ENCODE measurements at regions not wholly inside any gene's neighbourhood (a gene's known extent, or its start where the extent isn't known, plus 50 kb on each side); places are given as distances from the start of the nearest gene placed in this dataset.

DNA sequence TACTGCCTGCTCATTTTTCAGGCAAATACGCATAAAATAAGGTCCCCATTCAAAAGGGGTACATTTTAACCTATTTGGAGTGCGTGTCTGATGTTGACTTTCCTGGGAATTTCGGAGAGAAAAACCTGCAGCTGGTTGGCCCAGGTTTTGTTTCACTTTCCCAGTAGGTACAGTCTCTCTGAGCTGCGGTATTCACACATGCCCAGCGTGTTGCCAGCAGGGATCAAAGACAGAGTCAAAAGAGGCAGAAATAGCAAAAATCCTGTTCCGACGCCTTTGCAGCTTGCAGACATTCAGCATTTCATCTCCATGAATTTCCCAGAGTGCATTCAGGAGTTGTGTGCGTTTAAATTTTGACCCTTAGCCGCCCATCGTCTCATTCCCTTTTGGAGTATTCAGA is 855.4 kb upstream of the CELF4 start:
- Histone ChIP-seq H3K4me1 (no peaks in the 10 kb centered on the region), H3K27ac (no peak overlapping the region), H3K27me3 (no peaks in the 10 kb centered on the region), H3K36me3 (ENCODE audit: low read depth, missing control alignments) (no peaks in the 10 kb centered on the region), H3K9me3 (no peaks in the 10 kb centered on the region), H3K4me3 (no peak overlapping the region)
- 88 to 90% methylated on average over 10 of the region's 10 CpGs for WGBS, 2 donors
- TF ChIP-seq, protein P1, sequence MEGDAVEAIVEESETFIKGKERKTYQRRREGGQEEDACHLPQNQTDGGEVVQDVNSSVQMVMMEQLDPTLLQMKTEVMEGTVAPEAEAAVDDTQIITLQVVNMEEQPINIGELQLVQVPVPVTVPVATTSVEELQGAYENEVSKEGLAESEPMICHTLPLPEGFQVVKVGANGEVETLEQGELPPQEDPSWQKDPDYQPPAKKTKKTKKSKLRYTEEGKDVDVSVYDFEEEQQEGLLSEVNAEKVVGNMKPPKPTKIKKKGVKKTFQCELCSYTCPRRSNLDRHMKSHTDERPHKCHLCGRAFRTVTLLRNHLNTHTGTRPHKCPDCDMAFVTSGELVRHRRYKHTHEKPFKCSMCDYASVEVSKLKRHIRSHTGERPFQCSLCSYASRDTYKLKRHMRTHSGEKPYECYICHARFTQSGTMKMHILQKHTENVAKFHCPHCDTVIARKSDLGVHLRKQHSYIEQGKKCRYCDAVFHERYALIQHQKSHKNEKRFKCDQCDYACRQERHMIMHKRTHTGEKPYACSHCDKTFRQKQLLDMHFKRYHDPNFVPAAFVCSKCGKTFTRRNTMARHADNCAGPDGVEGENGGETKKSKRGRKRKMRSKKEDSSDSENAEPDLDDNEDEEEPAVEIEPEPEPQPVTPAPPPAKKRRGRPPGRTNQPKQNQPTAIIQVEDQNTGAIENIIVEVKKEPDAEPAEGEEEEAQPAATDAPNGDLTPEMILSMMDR (IDR thresholded peaks at IDR 0.05) = no peak
- no peak for TF ChIP-seq POLR2A (IDR thresholded peaks at IDR 0.05)
- intact Hi-C loops (cut with DNase I; ENCODE audit: low total_unique reads) = no loop called here
- no peak for DNase-seq

DNA sequence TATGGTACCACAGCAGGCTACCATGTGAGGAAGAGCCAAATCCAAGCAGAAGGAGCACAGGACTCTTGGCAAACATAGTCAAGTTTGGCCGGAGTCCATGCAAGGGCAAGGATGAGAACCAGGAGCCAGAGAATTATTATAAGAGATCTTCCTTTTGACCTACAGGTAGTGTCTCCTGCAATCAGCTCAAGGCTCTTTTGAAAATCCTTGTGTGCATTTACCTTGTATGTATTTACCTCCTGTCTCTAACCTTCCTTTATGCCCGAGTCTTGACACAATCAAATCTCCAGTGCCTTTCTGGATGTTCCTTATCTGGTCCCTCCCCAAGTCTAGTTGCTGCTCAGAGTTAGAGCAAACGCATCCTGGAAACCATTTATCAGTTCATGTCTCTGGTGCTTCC is 855.0 kb upstream of the CELF4 start:
- DNase-seq = no peak
- Histone ChIP-seq H3K27ac (no peak overlapping the region), H3K27me3 (no peaks in the 10 kb centered on the region), H3K4me3 (no peak overlapping the region), H3K4me1 (no peaks in the 10 kb centered on the region), H3K9me3 (no peaks in the 10 kb centered on the region), H3K36me3 (ENCODE audit: low read depth, missing control alignments) (no peaks in the 10 kb centered on the region)
- intact Hi-C loops (cut with DNase I; ENCODE audit: low total_unique reads) = no loop called here
- WGBS, 2 donors = 70 to 79% methylated on average over 3 of the region's 3 CpGs
- TF ChIP-seq POLR2A (IDR thresholded peaks at IDR 0.05) = no peak
- TF ChIP-seq, protein P1 (IDR thresholded peaks at IDR 0.05) = no peak

- H3K27me3 ChIP-seq = no peaks in the 10 kb centered on the region
- intact Hi-C loops (cut with DNase I; ENCODE audit: low total_unique reads) = no loop called here
- H3K9me3 ChIP-seq = no peaks in the 10 kb centered on the region
- 95 to 100% methylated on average over 4 of the region's 4 CpGs for WGBS, 2 donors
- no peaks in the 10 kb centered on the region for H3K36me3 ChIP-seq (ENCODE audit: low read depth, missing control alignments)
- H3K27ac ChIP-seq = no peak overlapping the region
- no peak for DNase-seq
- H3K4me1 ChIP-seq = no peaks in the 10 kb centered on the region
- TF ChIP-seq, protein P1 (IDR thresholded peaks at IDR 0.05) = no peak
- TF ChIP-seq POLR2A (IDR thresholded peaks at IDR 0.05) = no peak
- no peak overlapping the region for H3K4me3 ChIP-seq
Observed at GRCh38 chr18:38415811-38416210, 850.2 kb upstream of the CELF4 start.

DNA sequence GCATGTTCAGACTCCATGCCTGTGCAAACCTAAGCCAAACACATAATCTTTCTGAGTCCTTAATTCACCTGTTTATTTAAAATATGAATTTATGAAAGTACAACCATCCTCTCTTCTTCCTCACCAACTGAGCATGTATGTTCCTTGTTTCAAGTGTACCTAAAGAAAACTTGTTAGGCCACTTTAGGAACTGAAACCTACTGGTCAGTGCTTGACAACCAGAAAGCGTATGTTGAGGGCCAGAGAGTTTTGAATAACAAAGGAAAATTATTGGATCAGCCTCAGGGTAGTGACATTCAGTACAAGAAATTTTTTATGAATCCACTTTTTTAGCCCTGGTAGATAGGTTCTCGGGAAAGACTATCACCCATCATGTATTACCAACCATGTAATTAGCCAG is 847.6 kb upstream of the CELF4 start:
- no peak for TF ChIP-seq POLR2A (IDR thresholded peaks at IDR 0.05)
- TF ChIP-seq, protein P1 (IDR thresholded peaks at IDR 0.05) = no peak
- Histone ChIP-seq H3K4me1 (no peaks in the 10 kb centered on the region), H3K9me3 (no peaks in the 10 kb centered on the region), H3K27me3 (no peaks in the 10 kb centered on the region), H3K36me3 (ENCODE audit: low read depth, missing control alignments) (no peaks in the 10 kb centered on the region), H3K27ac (no peak overlapping the region), H3K4me3 (no peak overlapping the region)
- WGBS, 2 donors = 95 to 96% methylated on average over 2 of the region's 2 CpGs
- intact Hi-C loops (cut with DNase I; ENCODE audit: low total_unique reads) = no loop called here
- DNase-seq = no peak

DNA sequence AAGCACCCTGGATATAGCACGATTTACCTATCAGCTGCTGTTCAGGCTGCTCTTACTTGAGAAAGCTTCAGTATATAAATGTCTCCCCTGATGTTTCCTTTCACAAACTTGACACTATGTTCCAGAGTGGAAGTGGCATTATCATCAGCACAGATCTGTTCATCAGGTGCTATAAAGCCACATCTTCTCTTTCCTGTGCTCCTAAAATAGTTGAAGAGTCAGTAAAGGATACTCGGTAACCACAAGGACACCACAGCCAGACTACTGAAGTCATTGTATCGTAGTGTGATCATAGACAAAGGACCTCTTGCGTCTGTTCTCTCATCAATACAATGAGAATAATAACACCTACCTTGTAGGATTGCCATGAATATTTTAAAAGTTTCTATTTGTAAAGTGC is 841.0 kb upstream of the CELF4 start:
- no peaks in the 10 kb centered on the region for H3K9me3 ChIP-seq
- no peaks in the 10 kb centered on the region for H3K27me3 ChIP-seq
- no peaks in the 10 kb centered on the region for H3K36me3 ChIP-seq (ENCODE audit: low read depth, missing control alignments)
- H3K4me1 ChIP-seq = no peaks in the 10 kb centered on the region
- H3K27ac ChIP-seq = no peak overlapping the region
- 85 to 89% methylated on average over 4 of the region's 4 CpGs for whole genome bisulfite sequencing, 2 donors
- TF ChIP-seq, protein P1 (IDR thresholded peaks at IDR 0.05) = no peak
- no peak for TF ChIP-seq POLR2A (IDR thresholded peaks at IDR 0.05)
- H3K4me3 ChIP-seq = no peak overlapping the region
- no peak for DNase-seq
- intact Hi-C loops (cut with DNase I; ENCODE audit: low total_unique reads) = no loop called here

Measured in testis (tissue), 2 donors.